ENCODE measurements at regions not wholly inside any gene's neighbourhood (a gene's known extent, or its start where the extent isn't known, plus 50 kb on each side); places are given as distances from the start of the nearest gene placed in this dataset.

DNA sequence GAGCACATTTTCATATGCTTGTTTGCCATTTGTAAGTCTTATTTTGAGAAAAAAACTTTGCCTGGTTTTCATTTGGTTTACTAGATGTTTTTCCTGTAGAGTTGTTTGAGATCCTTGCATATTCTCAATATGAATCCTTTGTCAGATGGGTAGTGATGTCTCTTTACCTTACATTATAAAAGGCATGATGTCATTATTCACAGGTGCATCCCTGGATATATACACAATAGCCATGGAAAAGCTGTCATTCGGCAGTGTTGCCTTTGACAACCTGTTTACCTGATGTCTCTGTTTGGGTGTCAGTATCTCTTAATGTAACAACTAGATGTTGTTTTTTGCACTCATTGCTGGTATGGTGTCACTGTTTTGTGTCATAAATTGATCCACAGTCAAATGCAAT lies 58.8 kb upstream of the MAL start:
- no peaks in the 10 kb centered on the region for H3K27me3 ChIP-seq (ENCODE audit: control insufficient read depth, extremely low read depth, insufficient read depth, low read length)
- H2AFZ ChIP-seq (ENCODE audit: control insufficient read depth, low read length) = no peak overlapping the region
- no peak overlapping the region for H3K27ac ChIP-seq (ENCODE audit: control insufficient read depth, insufficient read depth, low read length)
- no peak overlapping the region for H3K9ac ChIP-seq (ENCODE audit: control insufficient read depth, extremely low read depth, insufficient read depth, low read length)
- no peak for TF ChIP-seq EZH2 (IDR thresholded peaks at IDR 0.05; ENCODE audit: low read length)
- TF ChIP-seq, protein P1, sequence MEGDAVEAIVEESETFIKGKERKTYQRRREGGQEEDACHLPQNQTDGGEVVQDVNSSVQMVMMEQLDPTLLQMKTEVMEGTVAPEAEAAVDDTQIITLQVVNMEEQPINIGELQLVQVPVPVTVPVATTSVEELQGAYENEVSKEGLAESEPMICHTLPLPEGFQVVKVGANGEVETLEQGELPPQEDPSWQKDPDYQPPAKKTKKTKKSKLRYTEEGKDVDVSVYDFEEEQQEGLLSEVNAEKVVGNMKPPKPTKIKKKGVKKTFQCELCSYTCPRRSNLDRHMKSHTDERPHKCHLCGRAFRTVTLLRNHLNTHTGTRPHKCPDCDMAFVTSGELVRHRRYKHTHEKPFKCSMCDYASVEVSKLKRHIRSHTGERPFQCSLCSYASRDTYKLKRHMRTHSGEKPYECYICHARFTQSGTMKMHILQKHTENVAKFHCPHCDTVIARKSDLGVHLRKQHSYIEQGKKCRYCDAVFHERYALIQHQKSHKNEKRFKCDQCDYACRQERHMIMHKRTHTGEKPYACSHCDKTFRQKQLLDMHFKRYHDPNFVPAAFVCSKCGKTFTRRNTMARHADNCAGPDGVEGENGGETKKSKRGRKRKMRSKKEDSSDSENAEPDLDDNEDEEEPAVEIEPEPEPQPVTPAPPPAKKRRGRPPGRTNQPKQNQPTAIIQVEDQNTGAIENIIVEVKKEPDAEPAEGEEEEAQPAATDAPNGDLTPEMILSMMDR (optimal IDR thresholded peaks at IDR 0.05 in 1 of 3, IDR thresholded peaks at IDR 0.05 in 1 of 3, conservative IDR thresholded peaks at IDR 0.05 in 1 of 3; ENCODE audit: extremely low read depth in 1 of 3, insufficient read depth in 2 of 3, low read length in 3 of 3) = no peak
- no peak for DNase-seq (ENCODE audit: low read depth, low spot score)
- H4K20me1 ChIP-seq (ENCODE audit: control insufficient read depth, extremely low read depth, insufficient read depth, low read length) = no peaks in the 10 kb centered on the region
- H3K4me2 ChIP-seq (ENCODE audit: control insufficient read depth, extremely low read depth, insufficient read depth, low read depth, low read length) = no peak overlapping the region
- no peaks in the 10 kb centered on the region for H3K9me1 ChIP-seq (ENCODE audit: control insufficient read depth, extremely low read depth, insufficient read depth, low read length)
- H3K79me2 ChIP-seq (ENCODE audit: control insufficient read depth, insufficient read depth, low read length) = no peaks in the 10 kb centered on the region
- H3K9me3 ChIP-seq (ENCODE audit: control insufficient read depth, low read depth, low read length) = no peaks in the 10 kb centered on the region
- FAIRE-seq = no peak
- dilution Hi-C loops (cut with MboI; ENCODE audit: extremely low pct_ligation_motif_present, low sequenced_read_pairs) = no loop called here
- H3K4me3 ChIP-seq (ENCODE audit: control insufficient read depth in 2 of 3, extremely low read depth in 1 of 3, insufficient read depth in 2 of 3, low read depth in 1 of 3, low read length in 3 of 3) = no peak overlapping the region
- no peaks in the 10 kb centered on the region for H3K4me1 ChIP-seq (ENCODE audit: control insufficient read depth, extremely low read depth, insufficient read depth, low read length)
- H3K36me3 ChIP-seq (ENCODE audit: control insufficient read depth in 2 of 2, extremely low read depth in 1 of 2, insufficient read depth in 2 of 2, low read length in 2 of 2) = no peaks in the 10 kb centered on the region

GRCh38 chr2:94970353-94970752 lies 55.2 kb upstream of the MAL start:
- no peak overlapping the region for H3K4me2 ChIP-seq (ENCODE audit: control insufficient read depth, extremely low read depth, insufficient read depth, low read depth, low read length)
- H3K36me3 ChIP-seq (ENCODE audit: control insufficient read depth in 2 of 2, extremely low read depth in 1 of 2, insufficient read depth in 2 of 2, low read length in 2 of 2) = no peaks in the 10 kb centered on the region
- FAIRE-seq (no peak), DNase-seq (ENCODE audit: low read depth, low spot score) (no peak)
- H3K27me3 ChIP-seq (ENCODE audit: control insufficient read depth, extremely low read depth, insufficient read depth, low read length) = no peaks in the 10 kb centered on the region
- no peak overlapping the region for H2AFZ ChIP-seq (ENCODE audit: control insufficient read depth, low read length)
- TF ChIP-seq, protein P1 (optimal IDR thresholded peaks at IDR 0.05 in 1 of 3, IDR thresholded peaks at IDR 0.05 in 1 of 3, conservative IDR thresholded peaks at IDR 0.05 in 1 of 3; ENCODE audit: extremely low read depth in 1 of 3, insufficient read depth in 2 of 3, low read length in 3 of 3) = no peak
- no peak for TF ChIP-seq EZH2 (IDR thresholded peaks at IDR 0.05; ENCODE audit: low read length)
- H3K9ac ChIP-seq (ENCODE audit: control insufficient read depth, extremely low read depth, insufficient read depth, low read length) = no peak overlapping the region
- no peaks in the 10 kb centered on the region for H3K79me2 ChIP-seq (ENCODE audit: control insufficient read depth, insufficient read depth, low read length)
- no peaks in the 10 kb centered on the region for H3K9me1 ChIP-seq (ENCODE audit: control insufficient read depth, extremely low read depth, insufficient read depth, low read length)
- dilution Hi-C loops (cut with MboI; ENCODE audit: extremely low pct_ligation_motif_present, low sequenced_read_pairs) = no loop called here
- no peak overlapping the region for H3K4me3 ChIP-seq (ENCODE audit: control insufficient read depth in 2 of 3, extremely low read depth in 1 of 3, insufficient read depth in 2 of 3, low read depth in 1 of 3, low read length in 3 of 3)
- H3K4me1 ChIP-seq (ENCODE audit: control insufficient read depth, extremely low read depth, insufficient read depth, low read length) = no peaks in the 10 kb centered on the region
- no peak overlapping the region for H3K27ac ChIP-seq (ENCODE audit: control insufficient read depth, insufficient read depth, low read length)
- H4K20me1 ChIP-seq (ENCODE audit: control insufficient read depth, extremely low read depth, insufficient read depth, low read length) = no peaks in the 10 kb centered on the region
- no peaks in the 10 kb centered on the region for H3K9me3 ChIP-seq (ENCODE audit: control insufficient read depth, low read depth, low read length)

Data from keratinocyte (primary cell).